ENCODE measurements at regions not wholly inside any gene's neighbourhood (a gene's known extent, or its start where the extent isn't known, plus 50 kb on each side); places are given as distances from the start of the nearest gene placed in this dataset.

DNA sequence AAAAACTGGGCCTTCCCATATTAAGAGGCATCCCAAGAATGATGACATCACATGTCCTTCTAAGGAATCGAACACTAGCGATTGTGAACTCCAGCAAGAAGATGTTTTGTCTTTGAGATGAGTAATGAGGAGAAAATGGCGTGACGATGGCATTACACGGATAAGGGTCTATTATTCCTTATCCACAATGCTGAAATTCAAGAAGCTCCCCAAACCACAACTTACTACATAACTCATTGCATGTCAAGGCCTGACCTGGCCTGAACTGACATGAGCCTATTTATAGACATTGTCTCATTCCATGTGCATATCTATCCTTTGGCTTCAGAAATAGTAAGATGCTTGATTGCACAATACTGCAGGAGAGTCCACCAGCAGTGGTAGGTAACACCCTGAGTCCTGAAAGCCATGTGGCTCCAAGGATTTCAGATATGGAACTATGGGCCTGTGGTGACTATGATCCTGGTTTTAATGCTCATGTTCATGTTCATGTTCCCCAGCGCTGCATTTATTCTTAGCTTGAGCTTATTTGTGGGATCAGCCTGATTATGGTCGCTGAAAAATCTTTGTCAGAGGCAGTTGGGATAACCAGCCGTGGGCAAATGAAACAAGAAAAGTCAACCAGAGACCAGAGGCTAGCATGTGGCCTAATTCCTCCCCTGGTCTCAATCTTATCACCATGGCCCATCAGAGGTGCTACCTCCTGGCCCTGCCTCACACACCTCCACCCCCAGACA lies 183.2 kb upstream of the JARID2 start:
- DNase-seq = no peak

DNA sequence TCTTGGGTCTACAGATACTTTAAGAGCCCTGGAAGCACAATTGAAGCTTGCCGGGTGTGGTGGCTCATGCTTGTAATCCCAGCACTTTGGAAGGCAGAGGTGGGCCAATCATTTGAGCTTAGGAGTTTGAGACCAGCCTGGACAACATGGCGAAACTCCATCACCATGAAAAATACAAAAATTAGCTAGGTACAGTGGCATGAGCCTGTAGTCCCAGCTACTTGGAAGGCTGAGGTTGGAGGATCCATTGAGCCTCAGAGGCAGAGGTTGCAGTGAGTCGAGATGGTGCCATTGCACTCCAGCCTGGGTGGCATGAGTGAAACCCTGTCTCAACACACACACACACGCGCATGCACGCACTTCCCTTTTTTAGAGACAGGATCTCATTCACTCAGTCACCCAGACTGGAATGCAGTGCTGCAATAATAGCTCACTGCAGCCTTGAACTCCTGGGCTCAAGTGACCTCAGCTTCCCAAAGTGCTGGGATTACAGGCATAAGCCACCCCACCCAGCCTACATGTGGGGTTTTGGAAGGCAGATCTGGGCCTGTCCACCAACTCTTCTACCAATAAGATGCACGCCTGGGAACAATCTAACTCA lies 182.5 kb upstream of the JARID2 start:
- no peak for DNase-seq

DNA sequence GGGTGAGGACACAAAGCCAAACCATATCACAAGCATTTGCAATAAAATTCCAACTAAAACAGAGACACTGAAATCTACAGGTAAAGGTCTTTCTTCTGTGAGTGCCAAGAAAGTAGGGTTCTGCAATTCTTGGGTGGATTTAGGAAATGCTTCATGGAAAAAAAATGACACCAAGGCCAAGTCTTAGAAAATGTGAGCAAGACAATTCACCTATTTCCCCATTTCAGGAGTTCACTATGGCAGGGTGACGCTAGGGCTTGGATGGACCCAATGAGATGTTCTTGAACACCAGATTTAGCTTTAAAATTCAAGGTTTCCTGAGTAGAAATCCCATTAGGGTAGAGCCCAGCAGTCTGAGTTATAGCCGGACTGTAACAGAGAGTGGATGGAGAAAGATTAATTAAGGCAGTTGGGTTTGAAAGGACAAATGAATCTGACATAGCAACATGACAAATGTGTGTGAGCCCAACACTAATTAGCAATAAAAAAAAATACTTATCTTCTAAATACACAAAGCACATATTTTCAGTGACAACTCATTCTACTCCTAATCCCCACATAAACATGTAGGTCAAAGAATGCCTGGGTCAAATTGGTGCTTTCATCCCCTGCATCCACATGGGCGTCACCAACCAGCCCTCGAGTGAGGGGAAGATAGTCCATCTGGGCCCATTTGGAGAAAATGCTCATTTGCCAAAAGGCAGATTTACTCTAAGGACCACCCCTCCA lies 180.4 kb upstream of the JARID2 start:
- DNase-seq = no peak

DNA sequence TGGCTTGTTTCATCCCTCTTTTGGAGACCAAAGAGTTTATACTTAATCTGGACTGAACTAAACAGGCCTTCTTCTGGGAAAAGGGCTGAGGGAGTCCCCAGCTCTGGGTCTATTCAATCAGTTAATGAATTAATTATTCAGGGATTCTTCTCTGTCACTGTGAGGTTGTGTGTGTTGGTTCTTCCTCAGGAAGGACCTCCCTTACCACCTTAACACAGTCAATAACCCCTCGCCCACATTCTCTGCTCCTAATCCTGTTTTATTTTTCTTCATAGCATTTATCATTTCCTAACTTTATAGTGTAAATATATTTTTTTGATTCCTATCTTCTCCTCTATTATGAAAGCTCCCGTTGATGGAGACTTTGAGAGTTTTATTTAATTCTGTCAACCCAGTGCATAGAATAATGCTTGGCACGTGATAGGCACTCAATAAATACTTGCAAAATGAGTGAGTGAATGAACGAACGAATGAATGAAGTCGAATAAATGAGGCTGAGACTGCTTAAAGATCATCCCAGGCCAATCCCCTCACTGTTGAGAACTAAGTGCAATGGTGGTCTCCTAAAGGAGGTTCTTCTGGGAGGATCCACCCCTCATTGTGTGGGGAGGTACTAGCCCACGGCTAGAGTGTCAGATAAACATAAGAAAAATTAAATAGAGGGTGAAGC lies 179.6 kb upstream of the JARID2 start:
- DNase-seq = no peak

DNA sequence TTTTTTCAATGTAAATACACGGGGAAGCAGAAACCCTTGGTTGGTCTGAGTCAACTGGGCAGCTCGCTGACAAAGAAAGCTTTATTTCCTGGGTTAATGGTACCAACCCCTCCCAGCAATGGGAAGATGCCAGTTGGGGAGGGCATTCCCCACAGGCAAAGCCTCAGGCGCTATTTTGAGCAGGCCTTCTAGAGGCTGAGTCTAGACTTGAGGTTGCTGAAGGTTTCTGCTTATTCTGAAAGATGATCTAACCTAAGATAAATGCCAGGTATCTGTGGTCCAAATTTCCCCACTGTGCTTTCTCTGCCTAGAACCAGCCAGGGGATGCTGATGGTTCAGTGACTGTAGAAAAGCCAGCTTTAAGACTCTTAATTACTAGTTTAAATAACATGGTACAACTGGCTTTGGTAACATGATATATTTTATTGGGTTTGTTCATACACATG lies 172.5 kb upstream of the JARID2 start:
- no peak for DNase-seq

DNA sequence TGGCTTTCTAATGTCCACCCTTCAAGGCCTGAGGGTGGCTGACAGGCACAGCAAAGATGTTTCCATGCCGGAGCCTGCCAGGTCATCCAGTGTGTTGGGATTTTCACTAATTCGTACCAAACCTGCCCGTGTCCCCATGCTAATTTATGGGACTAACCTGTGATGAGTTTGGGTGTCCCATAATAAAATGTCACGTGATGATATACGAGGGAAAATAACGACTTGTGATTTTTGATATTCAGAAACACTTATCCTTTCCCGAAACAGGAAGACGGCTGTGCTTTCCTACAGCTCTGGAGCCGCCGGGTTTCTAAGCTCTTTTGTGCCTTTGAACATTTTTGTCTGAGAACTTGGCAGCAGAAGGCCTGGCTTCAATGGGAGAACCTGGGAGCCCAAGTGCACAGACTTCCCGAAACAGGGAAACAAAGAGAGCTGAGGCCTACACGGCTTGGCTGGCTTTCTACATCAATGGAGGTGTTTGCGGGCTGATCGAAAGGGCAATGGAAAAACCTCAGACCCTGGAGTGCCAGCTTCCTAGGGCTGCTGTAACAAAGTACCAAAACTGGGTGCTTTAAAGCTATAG lies 171.9 kb upstream of the JARID2 start:
- DNase-seq = no peak

DNA sequence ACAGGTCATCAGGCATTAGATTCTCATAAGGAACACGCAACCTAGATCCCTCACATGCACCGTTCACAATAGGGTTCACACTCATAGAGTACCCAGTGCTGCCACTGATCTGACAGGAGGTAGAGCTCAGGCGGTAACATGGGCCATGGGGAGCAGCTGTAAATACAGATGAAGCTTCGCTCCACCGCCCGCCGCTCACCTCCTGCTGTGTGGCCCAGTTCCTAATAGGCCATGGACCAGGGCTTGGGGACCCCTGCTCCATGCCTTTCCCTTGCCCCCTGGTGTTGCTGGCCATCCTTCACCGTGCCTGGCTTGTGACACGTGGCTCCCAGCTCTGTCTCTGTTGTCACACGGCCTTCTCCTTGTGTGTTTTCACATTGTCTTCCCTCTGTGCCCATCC lies 171.1 kb upstream of the JARID2 start:
- no peak for DNase-seq

DNA sequence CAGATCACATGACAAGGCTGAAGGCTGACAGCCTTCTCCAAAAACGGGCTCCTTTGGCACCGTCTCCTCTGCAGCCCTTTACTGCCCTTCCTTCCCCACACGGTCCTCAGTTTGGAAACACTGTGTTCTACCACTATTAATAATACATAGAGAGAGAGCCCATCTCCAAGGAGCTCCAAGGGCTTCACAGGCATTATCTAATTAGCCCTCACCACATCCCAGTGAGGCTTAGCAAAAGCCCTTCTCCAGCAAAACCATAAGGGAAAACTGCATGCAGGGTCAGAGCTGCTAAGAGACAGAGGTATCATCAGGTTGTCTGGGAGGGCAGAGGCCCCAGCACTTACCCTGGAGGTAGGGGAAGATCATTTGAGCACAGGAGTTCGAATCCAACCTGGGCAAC lies 169.3 kb upstream of the JARID2 start:
- DNase-seq = no peak

DNA sequence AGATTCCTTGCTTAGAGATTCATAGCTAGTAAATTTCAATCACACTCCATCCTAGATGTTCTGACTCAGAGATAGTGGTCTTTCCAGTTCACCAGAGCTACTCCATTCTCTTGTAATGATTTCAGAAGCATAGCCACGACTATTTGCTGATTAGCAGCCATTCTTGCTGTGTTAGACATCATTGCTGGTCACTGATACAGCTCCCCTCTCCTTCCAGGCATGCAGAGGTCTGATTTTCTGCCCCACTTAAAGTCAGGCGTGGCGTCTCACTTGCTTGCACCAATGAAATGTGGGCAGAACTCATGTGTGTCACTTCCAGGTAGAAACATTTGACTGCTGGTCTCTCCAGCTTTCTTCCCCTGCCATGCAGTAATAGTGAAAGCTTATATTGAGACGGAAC lies 168.9 kb upstream of the JARID2 start:
- no peak for DNase-seq

DNA sequence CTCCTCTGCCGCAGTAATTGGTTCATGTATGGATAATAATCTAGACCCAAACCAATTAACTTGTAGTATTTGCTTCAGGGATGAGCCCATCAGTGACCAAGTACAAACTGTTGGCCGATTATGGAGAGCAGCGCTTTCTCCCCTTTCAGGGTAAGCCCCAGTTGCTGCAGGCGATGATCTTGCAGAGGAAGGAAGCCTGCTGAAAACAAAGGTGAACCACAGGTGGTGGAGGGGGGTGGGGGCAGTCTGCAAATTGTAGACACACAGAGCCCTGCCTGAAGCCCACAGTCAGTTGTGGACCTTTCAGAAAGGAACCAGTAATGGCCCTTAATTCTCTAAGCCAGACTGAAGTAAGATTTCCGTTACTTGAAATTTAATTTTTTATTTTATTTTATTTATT lies 167.9 kb upstream of the JARID2 start:
- DNase-seq = no peak

DNA sequence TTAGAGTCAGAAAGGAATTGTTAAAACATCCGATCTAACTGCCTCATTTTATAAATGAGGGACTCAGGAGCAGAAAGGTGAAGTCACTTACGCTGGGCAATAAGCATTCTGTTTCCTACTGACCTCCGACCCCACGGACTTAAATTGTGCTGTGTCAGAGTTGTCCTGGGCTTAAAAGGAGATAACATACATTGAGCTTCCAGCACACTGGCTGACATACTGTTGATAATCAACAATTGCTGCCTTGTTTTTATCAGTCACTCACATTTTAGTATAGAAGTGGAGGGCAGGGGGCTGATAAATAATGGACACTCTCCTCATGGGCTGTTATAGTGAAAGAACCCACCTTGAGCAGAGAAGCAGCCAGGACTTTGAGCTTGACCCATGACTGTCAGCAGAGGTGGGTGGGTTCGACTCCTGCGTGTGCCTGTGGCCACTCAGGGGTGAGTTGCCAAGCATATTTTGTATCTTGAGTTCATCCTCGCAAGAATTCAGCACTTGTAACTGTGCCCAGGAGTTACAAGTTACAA lies 166.5 kb upstream of the JARID2 start:
- no peak for DNase-seq

DNA sequence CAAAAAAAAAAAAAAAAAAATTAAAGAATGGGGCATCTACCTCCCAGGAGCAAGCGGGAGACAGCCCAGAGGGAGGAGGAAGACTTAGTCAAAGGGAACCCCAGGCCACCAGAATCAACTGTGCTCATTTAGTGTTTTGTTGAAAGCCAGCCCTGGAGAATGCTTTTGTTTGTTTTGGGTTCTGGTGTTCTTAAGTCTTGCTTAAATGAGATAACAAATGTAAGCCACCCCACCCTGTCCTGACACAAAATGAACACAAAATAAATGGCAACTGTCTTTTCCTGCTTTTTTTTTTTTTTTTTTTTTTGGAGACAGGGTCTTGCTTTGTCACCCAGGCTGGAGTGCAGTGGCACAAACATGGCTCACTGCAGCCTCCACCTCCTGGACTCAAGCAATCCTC lies 165.0 kb upstream of the JARID2 start:
- DNase-seq = no peak

DNA sequence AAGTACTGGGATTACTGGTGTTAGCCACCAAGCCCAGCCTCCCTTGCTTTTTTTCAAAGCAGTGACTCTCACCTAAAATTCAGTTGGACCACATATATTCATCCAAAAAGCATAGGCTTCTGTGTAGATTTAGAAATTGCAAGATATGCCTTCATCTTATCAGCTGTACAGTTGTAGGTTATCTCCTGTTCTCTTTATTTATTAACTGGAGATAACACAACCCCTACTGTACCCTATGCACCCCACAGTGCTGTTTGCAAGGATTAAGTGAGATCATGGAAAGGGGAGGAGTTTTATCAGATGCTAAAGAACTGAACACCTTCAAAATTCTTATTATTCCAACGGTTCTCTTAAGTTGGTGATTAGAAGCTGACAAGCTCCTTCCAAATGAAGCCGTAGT lies 164.4 kb upstream of the JARID2 start:
- DNase-seq = no peak

DNA sequence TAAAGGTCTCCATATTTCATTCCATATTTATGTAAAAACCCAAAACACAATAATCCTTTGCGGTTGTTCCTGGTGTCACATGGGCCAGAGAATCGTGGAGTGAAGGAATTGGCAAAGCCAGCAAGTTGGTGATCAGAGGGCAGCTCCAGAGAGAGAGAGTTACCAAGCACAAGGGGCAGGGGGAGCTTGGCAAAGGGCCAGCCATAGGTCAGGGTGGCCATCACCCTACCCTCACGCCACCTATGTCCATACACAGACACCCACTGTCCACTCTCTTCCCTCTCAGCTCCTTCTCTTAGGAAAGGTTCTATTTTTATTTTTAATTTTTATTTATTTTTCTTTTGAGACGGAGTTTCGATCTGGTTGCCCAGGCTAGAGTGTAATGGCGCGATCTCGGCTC lies 163.2 kb upstream of the JARID2 start:
- no peak for DNase-seq

DNA sequence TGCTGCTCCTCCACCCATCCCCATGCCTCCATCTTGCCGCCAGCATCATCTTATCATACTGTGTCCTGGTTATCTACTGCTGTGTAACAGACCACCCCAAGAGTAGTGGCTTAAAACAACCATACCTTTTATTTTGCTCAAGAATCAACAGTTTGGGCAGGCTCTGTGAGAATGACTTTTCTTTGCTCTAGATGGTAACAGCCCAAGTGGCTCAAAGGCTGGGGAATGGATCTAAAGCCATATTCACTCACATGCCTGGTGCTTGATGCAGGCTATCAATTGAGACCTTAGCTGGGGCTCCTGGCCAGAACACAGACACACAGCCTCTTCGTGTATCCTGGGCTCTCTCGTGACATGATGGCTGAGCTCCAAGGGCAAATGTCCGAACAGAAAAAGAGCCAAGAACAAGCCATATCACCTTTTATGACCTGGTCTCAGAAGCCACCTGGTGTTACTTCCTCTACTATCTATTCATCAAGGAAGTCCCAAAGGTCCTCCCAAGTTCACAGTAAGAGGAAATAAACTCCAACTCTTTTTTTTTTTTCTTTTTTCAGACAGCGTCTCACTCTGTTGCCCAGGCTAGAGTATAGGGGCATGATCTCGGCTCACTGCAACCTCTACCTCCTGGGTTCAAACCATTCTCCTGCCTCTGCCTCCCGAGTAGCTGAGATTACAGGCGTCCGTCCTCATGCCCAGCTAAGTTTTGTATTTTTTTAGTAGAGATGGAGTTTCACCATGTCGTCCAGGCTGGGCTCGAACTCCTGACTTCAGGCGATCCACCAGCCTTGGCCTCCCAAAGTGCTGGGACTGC lies 159.3 kb upstream of the JARID2 start:
- DNase-seq = no peak

DNA sequence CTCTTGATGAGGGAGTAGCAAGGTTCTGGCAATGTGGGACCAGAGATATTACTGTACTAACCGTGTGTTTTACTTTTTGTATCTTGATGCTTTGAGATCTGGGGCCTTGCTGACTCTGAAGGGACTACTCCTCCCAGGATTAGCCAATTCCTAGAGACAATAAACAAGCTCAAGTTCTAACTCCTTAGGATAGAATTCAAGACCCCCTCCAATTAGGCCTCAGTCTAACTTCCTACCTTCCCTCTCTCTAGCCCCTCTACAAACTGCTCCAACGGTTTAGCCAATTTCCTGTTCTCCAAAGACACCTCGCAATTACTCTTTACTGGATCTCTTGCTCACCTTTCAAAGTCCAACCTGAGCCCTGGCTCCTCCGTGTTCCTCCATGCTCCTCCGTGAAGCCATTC lies 158.7 kb upstream of the JARID2 start:
- no peak for DNase-seq

DNA sequence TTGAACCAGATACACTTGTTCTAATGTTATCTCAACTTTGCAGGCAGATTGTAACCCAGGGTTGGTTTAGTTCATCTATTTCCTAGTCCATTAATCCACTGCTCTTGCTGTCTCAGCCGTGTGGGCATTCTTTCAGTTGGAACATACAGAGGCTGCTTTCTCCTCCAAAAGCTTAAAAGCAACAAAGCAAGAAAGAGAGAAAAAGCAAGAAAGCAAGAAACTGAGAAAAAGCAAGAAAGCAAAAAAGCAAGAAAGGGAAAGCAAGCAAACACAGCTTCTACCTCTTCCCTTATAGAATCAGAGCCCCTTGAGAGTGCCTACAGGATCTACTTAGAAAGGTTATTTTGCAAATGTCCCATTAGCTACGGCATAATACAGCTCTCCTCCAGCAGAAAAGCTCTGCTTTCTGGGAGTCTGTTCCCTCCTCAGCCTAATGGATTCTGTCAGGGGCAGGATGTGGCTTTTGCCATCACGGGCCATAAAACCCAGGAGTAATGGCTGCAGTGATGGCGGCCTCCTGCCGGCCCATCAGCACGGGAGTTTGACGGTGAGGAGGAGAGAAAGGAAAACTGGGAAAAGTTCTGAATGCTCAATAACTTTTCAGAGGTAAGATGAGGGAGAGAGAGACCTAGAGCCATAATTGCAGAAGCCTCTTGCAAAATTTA lies 156.8 kb upstream of the JARID2 start:
- no peak for DNase-seq

DNA sequence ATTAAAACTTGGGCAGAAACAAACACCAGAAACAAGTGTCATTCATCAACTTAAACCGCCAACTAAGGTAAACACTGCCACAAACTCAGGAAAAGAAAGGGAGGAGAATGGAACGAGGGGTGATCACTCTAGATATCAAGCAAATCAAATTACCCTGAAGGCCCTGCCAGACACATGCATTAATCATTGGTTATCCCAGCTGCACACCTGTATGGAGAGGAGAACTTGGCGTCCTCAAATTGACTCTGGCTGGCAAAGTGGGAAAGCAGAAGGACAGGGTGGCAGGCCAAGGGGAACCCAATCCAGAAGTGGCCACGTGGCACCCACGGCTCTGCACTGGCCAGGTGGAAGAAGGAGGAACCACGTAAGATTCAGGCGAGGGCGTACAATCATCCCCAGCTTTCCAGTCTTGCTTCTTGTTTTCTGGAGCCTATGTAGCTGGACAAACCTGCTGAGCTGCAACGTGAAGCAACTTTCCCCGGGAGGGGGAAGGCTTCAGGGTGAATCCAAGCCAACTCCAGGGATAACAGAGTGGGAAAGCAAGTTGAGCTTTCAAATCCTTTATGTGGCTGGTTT lies 156.2 kb upstream of the JARID2 start:
- no peak for DNase-seq

DNA sequence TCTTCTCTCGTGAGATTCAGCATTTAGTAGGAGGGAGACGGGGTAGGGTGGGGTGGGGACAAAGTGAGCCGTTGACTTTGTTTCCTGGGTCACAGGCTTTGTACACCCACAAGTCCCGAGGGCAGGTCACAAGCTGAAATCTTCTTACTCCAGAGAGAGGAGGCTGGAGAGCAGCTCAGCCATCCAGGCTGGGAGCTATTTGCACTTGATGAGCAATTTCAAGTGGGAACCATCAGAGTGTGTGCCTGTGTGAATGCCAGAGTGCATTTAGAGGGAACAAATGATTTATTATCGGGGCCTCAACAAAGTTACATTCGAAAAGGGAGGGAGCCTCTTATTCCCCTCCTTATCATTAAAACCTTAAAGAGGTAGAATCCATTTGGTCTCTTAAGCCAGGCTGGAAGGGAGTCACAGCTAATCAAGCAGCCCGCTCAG lies 155.7 kb upstream of the JARID2 start:
- no peak for DNase-seq

DNA sequence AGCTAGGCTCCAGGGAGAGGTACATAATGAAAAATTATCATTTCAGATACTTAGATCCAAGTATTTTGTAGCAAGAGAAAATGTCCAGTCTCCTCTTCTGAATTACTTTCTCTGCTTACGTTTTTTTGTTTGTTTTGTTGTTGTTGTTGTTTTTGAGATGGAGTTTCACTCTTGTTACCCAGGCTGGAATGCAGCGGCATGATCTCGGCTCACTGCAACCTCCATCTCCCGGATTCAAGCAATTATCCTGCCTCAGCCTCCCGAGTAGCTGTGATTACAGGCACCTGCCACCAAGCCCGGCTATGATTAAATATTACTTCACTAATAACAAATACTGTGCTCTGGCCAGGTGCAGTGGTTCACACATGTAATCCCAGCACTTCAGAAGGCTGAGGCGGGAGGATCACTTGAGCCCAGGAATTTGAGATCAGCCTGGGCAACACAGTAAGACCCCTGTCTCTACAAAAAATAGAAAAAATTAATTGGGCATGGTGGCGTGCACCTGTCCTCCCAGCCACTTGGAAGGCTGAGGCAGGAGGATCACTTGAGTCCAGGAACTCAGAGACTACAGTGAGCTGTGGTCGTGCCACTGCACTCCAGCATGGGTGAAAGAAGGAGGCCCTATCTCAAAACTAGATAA lies 155.0 kb upstream of the JARID2 start:
- no peak for DNase-seq
